ENCODE measurements at regions not wholly inside any gene's neighbourhood (a gene's known extent, or its start where the extent isn't known, plus 50 kb on each side); places are given as distances from the start of the nearest gene placed in this dataset.

DNA sequence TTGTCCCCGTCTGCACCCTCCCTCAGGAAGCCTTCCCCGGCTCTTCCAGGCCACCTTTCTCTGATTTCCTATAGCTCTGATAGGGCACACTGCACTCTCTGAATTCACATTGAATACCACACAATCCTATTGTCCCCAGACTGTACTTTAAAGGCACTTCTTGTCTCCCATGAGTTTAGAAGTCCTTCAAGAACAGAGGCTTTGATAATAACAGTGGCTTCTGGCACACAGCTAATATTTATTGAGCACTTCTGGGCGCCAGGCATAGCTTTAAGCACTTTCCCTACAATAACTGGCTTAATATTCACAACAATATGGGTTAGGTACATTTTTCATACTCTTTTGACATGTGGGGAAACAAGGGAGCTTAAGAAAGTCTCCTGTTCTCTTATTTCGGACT lies 169.7 kb upstream of the IRX6 start:
- H3K27me3 ChIP-seq (ENCODE audit: insufficient read depth, low read length), result peaks cover 13% of the 10 kb centered on the region
- no peak overlapping the region for H2AFZ ChIP-seq (ENCODE audit: low read length)
- TF ChIP-seq CTCF (IDR thresholded peaks at IDR 0.05; ENCODE audit: extremely low read depth, low read depth, low read length), result no peak

DNA sequence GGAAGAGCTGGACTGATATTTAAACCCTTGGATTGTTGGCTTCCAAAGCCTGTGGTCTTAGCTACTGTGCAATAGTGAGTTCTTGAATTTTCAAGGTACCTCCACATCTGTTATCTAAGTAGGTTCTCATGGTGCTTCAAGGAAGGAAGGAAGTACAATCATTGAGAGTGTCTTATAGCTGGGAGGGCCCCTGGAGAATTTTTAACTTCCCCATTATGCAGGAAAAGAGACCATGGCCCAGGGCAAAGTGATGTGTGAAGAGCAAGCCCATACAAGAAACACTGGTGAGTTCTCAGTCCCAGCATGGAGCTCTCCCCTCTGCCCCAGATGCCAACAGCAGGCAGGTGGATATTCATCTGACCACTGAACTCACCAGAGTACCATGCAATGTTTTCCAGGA lies 169.0 kb upstream of the IRX6 start:
- no peak for TF ChIP-seq CTCF (IDR thresholded peaks at IDR 0.05; ENCODE audit: extremely low read depth, low read depth, low read length)

More for the DNA sequence above, 169.7 kb upstream of the IRX6 start:
- H4K20me1 ChIP-seq (ENCODE audit: insufficient read depth, low read length), result no peaks in the 10 kb centered on the region
- no peaks in the 10 kb centered on the region for H3K79me2 ChIP-seq (ENCODE audit: insufficient read depth, low read length)
- DNase-seq (ENCODE audit: insufficient read length, low spot score, missing footprints), result no peak
- H3K36me3 ChIP-seq (ENCODE audit: insufficient read depth, low read length), result no peaks in the 10 kb centered on the region
- H3K9me3 ChIP-seq (ENCODE audit: low read depth, low read length), result no peaks in the 10 kb centered on the region
- no peaks in the 10 kb centered on the region for H3K4me1 ChIP-seq (ENCODE audit: insufficient read depth, low read length)
- no peak overlapping the region for H3K4me3 ChIP-seq (ENCODE audit: insufficient read depth, low read length)
- no peak overlapping the region for H3K27ac ChIP-seq (ENCODE audit: low read depth, low read length)
- H3K4me2 ChIP-seq (ENCODE audit: insufficient read depth, low read length), result no peak overlapping the region

GRCh38 chr16:55155815-55156214 lies 168.2 kb upstream of the IRX6 start:
- Histone ChIP-seq H3K4me3 (ENCODE audit: insufficient read depth, low read length) (no peak overlapping the region), H3K27ac (ENCODE audit: low read depth, low read length) (no peak overlapping the region), H3K4me1 (ENCODE audit: insufficient read depth, low read length) (no peaks in the 10 kb centered on the region), H3K4me2 (ENCODE audit: insufficient read depth, low read length) (no peak overlapping the region), H2AFZ (ENCODE audit: low read length) (no peak overlapping the region), H3K36me3 (ENCODE audit: insufficient read depth, low read length) (no peaks in the 10 kb centered on the region), H3K9me3 (ENCODE audit: low read depth, low read length) (no peaks in the 10 kb centered on the region), H4K20me1 (ENCODE audit: insufficient read depth, low read length) (no peaks in the 10 kb centered on the region), H3K27me3 (ENCODE audit: insufficient read depth, low read length) (peaks cover 7% of the 10 kb centered on the region), H3K79me2 (ENCODE audit: insufficient read depth, low read length) (no peaks in the 10 kb centered on the region)
- no peak for TF ChIP-seq CTCF (IDR thresholded peaks at IDR 0.05; ENCODE audit: extremely low read depth, low read depth, low read length)
- DNase-seq (ENCODE audit: insufficient read length, low spot score, missing footprints), result no peak

More for the DNA sequence above, 169.0 kb upstream of the IRX6 start:
- Histone ChIP-seq H3K4me2 (ENCODE audit: insufficient read depth, low read length) (no peak overlapping the region), H3K36me3 (ENCODE audit: insufficient read depth, low read length) (no peaks in the 10 kb centered on the region), H3K27me3 (ENCODE audit: insufficient read depth, low read length) (peaks cover 13% of the 10 kb centered on the region), H4K20me1 (ENCODE audit: insufficient read depth, low read length) (no peaks in the 10 kb centered on the region), H3K27ac (ENCODE audit: low read depth, low read length) (no peak overlapping the region), H3K79me2 (ENCODE audit: insufficient read depth, low read length) (no peaks in the 10 kb centered on the region), H2AFZ (ENCODE audit: low read length) (no peak overlapping the region), H3K9me3 (ENCODE audit: low read depth, low read length) (no peaks in the 10 kb centered on the region), H3K4me1 (ENCODE audit: insufficient read depth, low read length) (no peaks in the 10 kb centered on the region), H3K4me3 (ENCODE audit: insufficient read depth, low read length) (no peak overlapping the region)
- no peak for DNase-seq (ENCODE audit: insufficient read length, low spot score, missing footprints)

DNA sequence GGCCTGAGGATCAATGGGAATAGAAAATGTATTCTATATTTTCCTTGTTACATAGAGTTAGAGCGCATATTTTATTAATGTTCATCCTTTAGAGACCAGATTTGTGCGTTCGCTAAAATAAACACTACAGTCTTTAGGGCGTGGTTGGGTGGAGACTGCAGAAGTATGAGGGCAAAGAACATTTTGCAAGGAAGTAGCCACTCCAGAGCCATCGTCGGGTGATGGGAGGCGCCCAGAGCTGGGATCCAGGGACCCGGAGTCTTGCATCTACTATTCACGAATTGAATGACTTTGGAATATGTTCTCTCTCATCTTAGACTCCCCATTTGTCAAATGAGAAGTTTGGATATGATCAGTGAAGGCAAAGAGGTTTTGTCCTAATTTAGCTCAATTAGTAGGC lies 154.2 kb upstream of the IRX6 start:
- H3K27me3 ChIP-seq (ENCODE audit: insufficient read depth, low read length), result no peaks in the 10 kb centered on the region
- no peak overlapping the region for H3K4me3 ChIP-seq (ENCODE audit: insufficient read depth, low read length)
- no peak for TF ChIP-seq CTCF (IDR thresholded peaks at IDR 0.05; ENCODE audit: extremely low read depth, low read depth, low read length)
- H3K9me3 ChIP-seq (ENCODE audit: low read depth, low read length), result no peaks in the 10 kb centered on the region
- H3K36me3 ChIP-seq (ENCODE audit: insufficient read depth, low read length), result no peaks in the 10 kb centered on the region
- no peak overlapping the region for H3K27ac ChIP-seq (ENCODE audit: low read depth, low read length)
- no peak overlapping the region for H3K4me2 ChIP-seq (ENCODE audit: insufficient read depth, low read length)
- H3K79me2 ChIP-seq (ENCODE audit: insufficient read depth, low read length), result no peaks in the 10 kb centered on the region
- no peak for DNase-seq (ENCODE audit: insufficient read length, low spot score, missing footprints)
- no peaks in the 10 kb centered on the region for H4K20me1 ChIP-seq (ENCODE audit: insufficient read depth, low read length)
- H2AFZ ChIP-seq (ENCODE audit: low read length), result no peak overlapping the region
- H3K4me1 ChIP-seq (ENCODE audit: insufficient read depth, low read length), result no peaks in the 10 kb centered on the region
